A549 (cell line): ENCODE measurements at regions not wholly inside any gene's neighbourhood (a gene's known extent, or its start where the extent isn't known, plus 50 kb on each side); places are given as distances from the start of the nearest gene placed in this dataset.

Experiments used
- CHD2 ChIP-seq: fragments of 150-350 bp; IDR thresholded peaks from 2 replicates; pipeline ENCODE4 v1.6.1; 2014; ENCODE audit warnings: low read length; ENCODE audit not compliant: partially characterized antibody
- CHD4 ChIP-seq: fragments of 200-600 bp; sonication (generic); IDR thresholded peaks from 2 replicates; pipeline ENCODE4 v1.6.1; 2016; ENCODE audit warnings: antibody characterized with exemption, mild to moderate bottlenecking, borderline replicate concordance
- EHMT2 ChIP-seq: fragments of 200-600 bp; sonication (generic); IDR thresholded peaks from 2 replicates; pipeline ENCODE4 v1.6.1; 2016; ENCODE audit warnings: antibody characterized with exemption, low read depth, mild to moderate bottlenecking, moderate library complexity
- EP300 ChIP-seq, 2 experiments: fragments of >200 bp; sonication (Bioruptor Twin); formaldehyde crosslinking; IDR thresholded peaks; 2 replicates in 1 of 2; 3 replicates in 1 of 2; pipeline ENCODE4 v1.6.1; 2016 to 2017
- MAX ChIP-seq: IDR thresholded peaks from 2 replicates; pipeline ENCODE4 v1.6.1; 2012
- NR3C1 ChIP-seq: fragments of >200 bp; sonication (Bioruptor Twin); formaldehyde crosslinking; IDR thresholded peaks from 3 replicates; pipeline ENCODE4 v1.6.1; 2017
- PHF8 ChIP-seq: fragments of 200-600 bp; sonication (generic); IDR thresholded peaks from 2 replicates; pipeline ENCODE4 v1.6.1; 2016; ENCODE audit warnings: low read depth, mild to moderate bottlenecking, antibody characterized with exemption, moderate library complexity, borderline replicate concordance
- POLR2A ChIP-seq: IDR thresholded peaks from 2 replicates; pipeline ENCODE4 v1.6.1; 2012; ENCODE audit warnings: mild to moderate bottlenecking, low read length
- POLR2AphosphoS2 ChIP-seq: conservative IDR thresholded peaks from 2 replicates; pipeline ENCODE4 v1.6.1; 2012; ENCODE audit warnings: low read length, improper control_type of control experiment, inconsistent platforms
- RAD21 ChIP-seq, 2 experiments: fragments of >200 bp in 1 of 2; sonication (Bioruptor Twin) in 1 of 2; formaldehyde crosslinking in 1 of 2; IDR thresholded peaks in 1 of 2; conservative IDR thresholded peaks in 1 of 2; 2 replicates in 1 of 2; 3 replicates in 1 of 2; pipeline ENCODE4 v1.6.1; 2012 to 2018; ENCODE audit warnings: inconsistent platforms in 1 of 2
- TF ChIP-seq, protein P1 (sequence below): fragments of 250-450 bp; sonication (Bioruptor Pico); IDR thresholded peaks from 2 replicates; pipeline ENCODE4 v1.5.0; 2021; ENCODE audit warnings: mild to moderate bottlenecking, moderate library complexity, borderline replicate concordance
- TF ChIP-seq, protein P2 (sequence below): IDR thresholded peaks from 2 replicates; pipeline ENCODE4 v1.6.1; 2012
- TF ChIP-seq, protein P3 (sequence below): fragments of >200 bp; sonication (Bioruptor Twin); formaldehyde crosslinking; IDR thresholded peaks from 3 replicates; pipeline ENCODE4 v1.5.1; 2016

DNA sequence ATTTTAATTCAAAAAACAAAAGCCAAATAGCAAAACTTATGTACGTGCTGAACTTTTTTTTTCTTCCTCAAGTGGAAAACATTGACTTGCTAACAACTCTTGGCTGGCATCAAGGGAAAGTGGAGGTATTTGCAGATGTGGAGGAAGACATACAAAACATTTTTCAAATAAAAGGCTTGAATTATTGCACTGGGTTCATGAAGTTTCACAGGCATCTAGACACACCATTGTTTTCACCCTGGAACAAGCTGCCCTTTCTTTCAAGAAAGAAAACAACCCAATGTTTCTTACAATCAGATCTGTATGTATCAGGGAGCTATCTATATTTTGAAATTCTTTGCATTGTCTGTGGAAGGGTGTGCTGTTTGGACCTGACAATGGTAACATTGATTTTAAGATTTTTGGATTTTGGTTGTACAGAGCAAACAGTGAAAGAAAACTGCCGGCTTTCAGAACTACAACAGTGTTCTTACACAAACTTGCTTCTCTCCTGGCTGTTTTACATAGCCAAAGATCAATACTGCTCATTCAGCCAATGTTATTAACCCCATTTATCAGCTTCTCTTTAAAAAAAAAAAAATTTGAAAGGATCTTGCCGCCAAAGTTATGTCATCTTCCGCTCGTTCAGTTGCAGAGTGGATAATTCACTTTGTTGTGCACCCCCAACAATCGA, 187.7 kb upstream of the FOXD3 start:
- no peak for TF ChIP-seq EP300 (IDR thresholded peaks at IDR 0.05)
- TF ChIP-seq, protein P1, sequence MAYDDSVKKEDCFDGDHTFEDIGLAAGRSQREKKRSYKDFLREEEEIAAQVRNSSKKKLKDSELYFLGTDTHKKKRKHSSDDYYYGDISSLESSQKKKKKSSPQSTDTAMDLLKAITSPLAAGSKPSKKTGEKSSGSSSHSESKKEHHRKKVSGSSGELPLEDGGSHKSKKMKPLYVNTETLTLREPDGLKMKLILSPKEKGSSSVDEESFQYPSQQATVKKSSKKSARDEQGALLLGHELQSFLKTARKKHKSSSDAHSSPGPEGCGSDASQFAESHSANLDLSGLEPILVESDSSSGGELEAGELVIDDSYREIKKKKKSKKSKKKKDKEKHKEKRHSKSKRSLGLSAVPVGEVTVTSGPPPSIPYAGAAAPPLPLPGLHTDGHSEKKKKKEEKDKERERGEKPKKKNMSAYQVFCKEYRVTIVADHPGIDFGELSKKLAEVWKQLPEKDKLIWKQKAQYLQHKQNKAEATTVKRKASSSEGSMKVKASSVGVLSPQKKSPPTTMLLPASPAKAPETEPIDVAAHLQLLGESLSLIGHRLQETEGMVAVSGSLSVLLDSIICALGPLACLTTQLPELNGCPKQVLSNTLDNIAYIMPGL, result no peak
- no peak for TF ChIP-seq RAD21 (conservative IDR thresholded peaks at IDR 0.05 in 1 of 2, IDR thresholded peaks at IDR 0.05 in 1 of 2)
- TF ChIP-seq, protein P2, sequence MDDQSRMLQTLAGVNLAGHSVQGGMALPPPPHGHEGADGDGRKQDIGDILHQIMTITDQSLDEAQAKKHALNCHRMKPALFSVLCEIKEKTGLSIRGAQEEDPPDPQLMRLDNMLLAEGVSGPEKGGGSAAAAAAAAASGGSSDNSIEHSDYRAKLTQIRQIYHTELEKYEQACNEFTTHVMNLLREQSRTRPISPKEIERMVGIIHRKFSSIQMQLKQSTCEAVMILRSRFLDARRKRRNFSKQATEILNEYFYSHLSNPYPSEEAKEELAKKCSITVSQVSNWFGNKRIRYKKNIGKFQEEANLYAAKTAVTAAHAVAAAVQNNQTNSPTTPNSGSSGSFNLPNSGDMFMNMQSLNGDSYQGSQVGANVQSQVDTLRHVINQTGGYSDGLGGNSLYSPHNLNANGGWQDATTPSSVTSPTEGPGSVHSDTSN, result no peak
- TF ChIP-seq, protein P3, sequence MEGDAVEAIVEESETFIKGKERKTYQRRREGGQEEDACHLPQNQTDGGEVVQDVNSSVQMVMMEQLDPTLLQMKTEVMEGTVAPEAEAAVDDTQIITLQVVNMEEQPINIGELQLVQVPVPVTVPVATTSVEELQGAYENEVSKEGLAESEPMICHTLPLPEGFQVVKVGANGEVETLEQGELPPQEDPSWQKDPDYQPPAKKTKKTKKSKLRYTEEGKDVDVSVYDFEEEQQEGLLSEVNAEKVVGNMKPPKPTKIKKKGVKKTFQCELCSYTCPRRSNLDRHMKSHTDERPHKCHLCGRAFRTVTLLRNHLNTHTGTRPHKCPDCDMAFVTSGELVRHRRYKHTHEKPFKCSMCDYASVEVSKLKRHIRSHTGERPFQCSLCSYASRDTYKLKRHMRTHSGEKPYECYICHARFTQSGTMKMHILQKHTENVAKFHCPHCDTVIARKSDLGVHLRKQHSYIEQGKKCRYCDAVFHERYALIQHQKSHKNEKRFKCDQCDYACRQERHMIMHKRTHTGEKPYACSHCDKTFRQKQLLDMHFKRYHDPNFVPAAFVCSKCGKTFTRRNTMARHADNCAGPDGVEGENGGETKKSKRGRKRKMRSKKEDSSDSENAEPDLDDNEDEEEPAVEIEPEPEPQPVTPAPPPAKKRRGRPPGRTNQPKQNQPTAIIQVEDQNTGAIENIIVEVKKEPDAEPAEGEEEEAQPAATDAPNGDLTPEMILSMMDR, result no peak
- no peak for TF ChIP-seq POLR2A
- no peak for TF ChIP-seq CHD2
- no peak for TF ChIP-seq PHF8
- TF ChIP-seq MAX, result no peak
- no peak for TF ChIP-seq CHD4
- no peak for TF ChIP-seq EHMT2
- TF ChIP-seq POLR2AphosphoS2, result no peak
- no peak for TF ChIP-seq NR3C1
